Occipital lobe (tissue), 1 donor: ENCODE measurements at regions not wholly inside any gene's neighbourhood (a gene's known extent, or its start where the extent isn't known, plus 50 kb on each side); places are given as distances from the start of the nearest gene placed in this dataset.
"Not testable (repeated sequence)": the region's sequence is repeated elsewhere in the genome, so short reads cannot be mapped to it uniquely, and the experiment has no call there.

Experiments used
- DNase-seq: peaks from one replicate; lab custom pipeline; 2025; lab: John Stamatoyannopoulos, UW

DNA sequence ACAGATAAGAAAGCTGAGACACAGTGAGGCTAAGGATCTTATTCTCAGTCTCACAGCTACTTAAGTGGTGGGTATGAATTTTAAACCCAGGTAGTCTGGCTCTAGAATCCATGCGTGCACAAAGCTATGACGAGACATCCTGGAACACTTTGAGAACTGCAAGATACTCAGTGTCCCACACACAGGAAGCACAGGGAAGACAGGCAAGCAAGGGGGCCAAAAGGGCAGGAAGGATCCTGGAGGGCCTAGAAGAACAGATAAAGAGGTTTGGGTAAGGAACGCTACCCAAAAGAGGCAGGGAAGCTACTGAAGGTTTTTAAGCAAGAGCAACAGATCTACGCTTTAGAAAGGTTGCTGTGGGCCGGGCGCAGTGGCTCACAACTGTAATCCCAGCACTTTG is 99.1 kb upstream of the HES1 start:
- DNase-seq, result no peak

DNA sequence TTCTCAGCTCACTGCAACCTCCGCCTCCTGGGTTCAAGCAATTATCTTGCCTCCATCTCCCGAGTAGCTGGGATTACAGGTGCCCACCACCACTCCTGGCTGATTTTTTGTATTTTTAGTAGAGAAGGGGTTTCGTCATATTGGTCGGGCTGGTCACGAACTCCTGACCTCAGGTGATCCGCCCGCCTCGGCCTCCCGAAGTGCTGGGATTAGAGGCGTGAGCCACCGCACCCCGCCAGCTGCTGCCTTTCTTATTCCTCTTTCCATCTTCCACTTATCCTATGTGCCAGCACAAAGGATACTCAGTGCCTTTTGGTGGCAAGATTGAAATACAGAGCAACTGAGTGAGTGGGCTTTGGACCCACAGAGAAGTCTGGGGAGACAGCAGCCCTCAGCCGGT is 97.6 kb upstream of the HES1 start:
- not testable (repeated sequence) for DNase-seq

DNA sequence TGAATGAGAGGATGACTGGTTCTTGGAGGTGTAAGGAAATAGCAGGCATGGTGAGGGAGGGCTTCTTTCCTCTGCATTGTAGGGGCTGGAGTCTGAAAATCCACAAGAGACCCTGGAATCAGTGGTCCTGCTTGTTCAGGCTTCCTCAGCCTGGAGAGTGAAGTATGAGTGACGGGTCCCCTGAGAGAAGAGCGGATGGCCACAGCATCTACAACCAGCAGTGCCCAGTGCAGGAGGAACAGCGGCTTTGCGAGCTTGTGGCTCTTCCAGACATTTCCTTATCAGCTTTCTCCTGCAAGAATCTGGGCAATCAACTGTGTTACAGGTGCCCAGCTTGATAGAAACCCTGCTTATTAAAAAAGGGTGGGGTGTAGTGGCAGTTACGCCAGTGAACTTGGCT is 97.0 kb upstream of the HES1 start:
- DNase-seq, result no peak

DNA sequence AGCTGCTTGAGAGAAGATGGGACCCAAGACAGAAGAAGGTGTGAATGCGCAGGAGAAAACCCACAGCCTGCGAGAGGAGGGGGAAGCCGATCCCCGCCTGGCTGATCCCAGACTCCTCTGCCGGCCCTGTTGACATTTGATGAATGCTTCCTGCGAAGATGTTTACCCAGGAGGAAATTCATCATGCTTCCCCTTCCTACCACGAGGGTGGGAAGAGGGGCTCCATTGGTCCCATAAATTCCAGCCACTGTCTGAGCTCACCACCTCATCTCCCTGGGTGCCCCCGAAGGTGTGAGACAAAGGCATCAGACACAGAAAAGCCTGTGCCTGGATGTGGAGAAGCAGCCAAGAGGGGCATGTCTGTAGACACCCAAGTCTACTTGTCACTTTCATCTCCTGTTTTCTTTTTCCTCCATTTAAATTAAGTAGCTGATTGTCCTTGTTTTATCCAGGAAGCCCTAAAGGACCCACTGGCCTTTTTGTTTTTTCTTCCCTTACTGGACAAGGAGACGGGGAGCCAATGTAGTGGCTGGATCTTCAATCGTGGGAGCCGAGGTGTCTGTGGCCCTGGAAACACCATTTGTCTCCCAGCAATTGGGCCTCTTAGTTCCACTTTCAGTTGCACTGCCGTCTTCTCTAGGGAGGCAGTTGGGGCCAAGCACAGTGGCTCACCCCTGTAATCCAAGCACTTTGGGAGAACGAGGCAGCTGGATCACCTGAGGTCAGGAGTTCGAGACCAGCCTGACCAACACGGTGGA is 95.3 kb upstream of the HES1 start:
- DNase-seq, result no peak

DNA sequence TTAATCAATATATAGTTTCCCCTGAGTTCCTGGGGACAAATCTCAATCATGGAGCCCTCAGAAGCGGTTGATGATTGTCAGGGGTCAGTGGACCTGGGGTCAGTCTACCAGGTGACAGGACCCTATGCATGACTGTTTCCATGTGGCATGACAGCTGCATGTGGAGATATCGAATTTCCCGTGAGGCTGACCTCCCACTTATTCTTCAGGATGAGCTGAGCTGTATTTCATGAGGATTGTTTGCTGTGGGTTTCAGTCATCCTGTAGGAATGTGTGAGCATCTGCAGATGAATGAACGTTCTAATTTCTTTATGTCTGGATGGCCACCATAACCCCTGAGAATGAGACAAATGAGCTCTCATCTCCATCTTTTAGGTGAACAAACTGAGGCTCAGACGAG is 93.0 kb upstream of the HES1 start:
- DNase-seq, result no peak

DNA sequence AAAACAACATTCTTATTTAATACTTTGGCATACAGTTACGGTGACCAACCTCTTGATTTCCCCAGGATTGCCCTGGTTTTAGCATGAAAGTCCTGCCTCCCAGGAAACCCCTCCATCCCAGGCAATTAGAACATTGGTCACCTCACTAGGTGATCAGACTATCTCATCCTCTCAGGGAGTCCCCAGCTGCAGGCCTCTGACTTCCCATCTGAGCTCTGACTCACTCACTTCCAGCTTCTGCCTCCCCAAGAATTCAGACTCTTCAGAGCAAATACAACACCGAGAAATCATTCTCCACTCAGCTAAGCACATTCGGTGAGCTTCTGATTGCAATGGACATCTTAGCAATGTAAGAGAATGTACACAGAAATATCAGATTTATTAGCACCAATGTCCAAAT is 92.4 kb upstream of the HES1 start:
- no peak for DNase-seq

DNA sequence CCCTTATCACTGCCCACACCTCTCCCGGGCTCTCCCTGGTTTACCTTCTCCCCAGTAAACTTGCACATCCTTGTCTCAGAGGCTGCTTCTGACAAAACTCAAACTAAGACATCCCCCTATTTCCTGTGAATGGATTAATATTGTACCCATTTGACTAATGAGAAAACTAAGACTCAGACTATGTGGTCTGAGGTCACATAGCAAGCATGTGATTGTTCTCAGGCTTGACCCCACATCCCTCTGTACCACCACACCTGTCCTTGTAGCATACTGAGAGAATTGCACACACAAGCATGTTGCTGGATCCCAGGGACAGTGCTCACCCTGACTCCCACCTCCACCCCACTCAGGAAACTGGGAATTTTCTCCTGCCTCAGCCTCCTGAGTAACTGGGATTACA is 90.7 kb upstream of the HES1 start:
- no peak for DNase-seq

DNA sequence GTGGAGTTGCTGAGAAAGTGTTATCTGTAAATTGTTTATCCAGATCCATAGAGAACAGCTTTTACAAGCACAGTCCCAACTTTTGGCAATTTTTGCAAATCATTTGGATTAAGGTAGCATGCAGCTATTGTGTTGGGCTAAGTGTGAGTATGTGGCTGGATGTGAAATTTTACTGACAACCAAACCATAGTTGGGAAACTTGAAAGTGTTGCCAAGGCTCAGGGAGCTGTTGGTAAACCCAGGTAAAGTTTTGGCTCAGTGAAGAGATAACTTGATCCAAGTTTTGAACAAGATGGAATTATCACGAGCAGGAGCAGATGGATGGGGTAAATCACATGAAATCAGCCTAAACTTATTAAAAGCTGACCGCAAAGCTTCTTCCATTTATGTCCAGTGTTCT is 90.0 kb upstream of the HES1 start:
- no peak for DNase-seq

DNA sequence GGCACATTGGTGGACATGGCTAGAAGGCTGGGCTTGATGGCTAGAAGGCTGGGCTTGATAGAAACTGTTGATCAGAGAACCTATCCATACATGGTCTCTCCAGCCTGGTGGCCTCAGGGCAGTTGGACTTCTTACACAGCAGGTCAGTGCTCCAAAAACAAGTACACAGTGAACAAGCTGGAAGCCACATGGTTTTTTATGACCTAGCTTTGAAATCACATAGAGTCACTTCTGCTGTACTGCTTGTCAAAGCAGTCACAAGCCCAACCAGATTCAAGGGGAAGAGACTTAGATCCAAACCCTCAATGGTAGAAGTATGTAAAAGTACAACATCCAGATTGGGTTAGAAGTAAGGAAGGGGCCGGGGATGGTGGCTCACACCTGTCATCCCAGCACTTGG is 89.4 kb upstream of the HES1 start:
- no peak for DNase-seq

DNA sequence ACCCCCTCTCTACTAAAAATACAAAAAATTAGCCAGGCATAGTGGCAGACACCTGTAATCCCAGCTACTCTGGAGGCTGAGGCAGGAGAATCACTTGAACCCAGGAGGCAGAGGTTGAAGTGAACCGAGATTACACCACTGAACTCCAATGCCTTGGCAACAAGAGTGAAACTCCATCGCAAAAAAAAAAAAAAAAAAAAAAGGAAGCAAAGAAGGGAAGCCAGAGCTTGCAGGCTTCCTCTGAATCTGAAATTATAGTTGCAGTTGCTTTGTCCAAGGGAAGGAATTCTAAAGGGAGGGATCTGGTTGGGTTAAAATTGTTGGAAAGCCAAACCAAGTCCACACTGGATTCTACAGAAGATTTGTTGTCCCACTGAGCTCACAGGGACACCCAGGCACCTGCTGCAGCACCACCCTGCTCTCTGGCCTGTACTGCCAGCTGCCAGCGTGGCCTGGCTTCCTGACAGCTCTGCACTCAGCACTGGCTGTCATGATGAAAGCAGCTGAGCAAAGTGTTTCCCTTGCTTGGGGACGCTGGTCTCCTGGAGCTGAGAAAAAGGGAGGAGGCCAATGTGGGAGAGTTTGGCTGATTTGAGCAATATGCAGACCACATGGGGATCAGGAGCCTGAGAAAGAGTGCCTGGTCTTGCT is 88.8 kb upstream of the HES1 start:
- peak; percentile 41 for DNase-seq

DNA sequence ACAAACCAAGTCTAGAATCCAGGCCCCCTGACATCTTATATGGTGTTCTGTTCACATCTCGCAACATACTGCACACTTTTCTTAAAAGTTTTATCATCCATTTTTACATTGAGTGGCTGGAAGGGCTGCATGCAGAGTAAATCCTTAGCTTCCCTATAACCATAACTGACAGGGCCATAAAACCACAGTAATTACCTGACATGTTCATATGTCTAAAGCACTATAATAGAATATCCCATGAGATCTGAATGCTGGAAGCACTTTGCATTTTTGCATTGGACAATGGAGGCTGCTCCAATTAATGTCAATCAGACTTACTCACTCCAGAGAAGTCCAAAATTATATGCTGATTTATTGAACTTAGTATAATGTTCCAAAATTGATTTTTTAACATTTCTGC is 86.6 kb upstream of the HES1 start:
- no peak for DNase-seq

DNA sequence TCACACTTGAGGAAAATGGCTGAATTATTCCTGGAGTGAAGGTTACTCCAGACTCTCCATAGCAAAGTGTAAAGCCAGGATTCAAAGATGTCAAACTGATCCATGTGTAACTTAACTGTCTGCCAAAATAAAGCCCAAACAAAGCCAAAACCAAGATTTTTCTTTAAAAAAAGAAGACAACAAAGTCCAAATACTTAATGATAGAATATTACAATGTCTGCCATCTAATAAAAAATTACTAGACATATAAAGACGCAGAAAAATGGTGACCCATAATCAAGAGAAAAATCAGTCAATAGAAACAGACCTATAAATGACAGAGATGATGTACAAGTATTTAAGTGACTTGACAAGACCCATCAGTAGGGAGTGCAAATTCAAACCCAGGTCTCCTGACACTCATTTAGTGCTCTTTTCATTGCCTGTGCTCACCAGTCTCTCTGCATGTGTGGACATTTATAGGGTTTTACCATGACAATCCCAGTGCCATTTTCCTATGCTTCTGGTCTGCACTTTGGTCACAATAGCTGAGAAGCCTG is 85.1 kb upstream of the HES1 start:
- DNase-seq, result no peak

DNA sequence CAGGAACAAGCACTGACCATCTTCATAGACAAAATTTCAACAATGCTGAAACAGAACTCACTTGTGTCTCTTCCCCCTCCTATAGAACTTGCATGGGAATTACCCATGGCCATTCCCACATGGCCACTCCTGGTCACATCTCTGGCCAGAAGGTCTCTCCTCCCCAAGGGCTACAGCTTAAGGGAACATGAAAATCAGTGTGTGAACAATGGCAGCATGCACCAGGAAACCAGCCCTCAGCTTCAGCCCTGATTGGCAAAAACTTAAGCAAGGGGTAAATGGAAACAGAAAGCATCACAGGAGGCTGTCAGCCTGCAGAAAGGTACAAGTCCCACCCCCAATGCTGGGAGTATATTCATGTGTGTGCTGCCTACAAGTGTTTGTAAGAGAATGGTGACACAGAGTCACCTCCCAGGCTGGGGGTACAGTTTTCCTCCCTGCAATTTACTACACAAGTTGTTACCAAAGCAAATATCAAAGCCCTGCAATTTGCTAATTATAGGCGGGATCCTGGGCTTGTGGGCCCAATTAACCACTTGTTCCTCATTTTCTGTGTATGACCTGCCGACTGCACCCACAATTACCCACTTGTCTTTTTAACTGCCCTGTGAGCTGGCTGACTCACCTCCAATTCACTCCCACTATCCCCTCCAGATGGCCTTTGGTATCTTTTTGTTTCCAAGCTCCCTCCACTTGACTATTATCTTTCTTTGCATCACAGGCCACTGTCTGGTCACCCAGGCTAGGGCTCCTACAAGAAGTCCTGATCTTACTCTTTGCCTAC is 84.4 kb upstream of the HES1 start:
- DNase-seq, result no peak

DNA sequence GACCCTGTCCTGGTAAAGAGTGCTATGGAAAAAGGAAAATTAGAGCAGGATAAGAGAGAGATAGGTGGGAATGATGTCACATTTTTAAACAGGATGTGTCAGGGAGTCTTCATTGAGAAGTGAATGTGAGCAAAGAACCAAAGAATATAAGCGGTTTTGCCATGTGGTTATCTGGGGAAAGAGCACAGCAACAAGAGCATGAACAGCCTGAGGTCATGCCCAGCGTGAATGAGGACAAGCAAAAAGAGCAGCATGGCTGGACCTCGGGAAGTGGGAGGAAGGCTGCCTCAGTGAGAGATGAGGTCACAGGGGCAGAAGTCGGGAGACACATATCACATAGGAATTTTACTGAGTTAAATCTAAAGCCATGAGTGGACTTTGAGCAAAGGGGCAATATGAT is 82.8 kb upstream of the HES1 start:
- no peak for DNase-seq

DNA sequence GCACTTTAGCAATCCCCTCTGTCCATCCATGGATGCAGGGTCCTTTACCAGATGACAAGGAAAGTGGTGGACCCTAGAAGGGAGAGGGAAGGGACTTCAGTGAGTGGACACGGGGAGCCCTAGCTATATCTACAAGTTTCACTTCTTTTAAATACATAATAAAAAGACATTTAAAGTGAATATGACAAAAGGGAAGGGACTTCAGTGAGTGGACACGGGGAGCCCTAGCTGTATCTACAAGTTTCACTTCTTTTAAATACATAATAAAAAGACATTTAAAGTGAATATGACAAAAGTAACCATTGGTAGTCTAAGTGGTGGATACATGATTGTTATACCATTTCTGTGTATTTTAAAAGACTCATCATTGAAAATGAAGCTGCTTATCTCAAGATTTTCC is 81.9 kb upstream of the HES1 start:
- no peak for DNase-seq

DNA sequence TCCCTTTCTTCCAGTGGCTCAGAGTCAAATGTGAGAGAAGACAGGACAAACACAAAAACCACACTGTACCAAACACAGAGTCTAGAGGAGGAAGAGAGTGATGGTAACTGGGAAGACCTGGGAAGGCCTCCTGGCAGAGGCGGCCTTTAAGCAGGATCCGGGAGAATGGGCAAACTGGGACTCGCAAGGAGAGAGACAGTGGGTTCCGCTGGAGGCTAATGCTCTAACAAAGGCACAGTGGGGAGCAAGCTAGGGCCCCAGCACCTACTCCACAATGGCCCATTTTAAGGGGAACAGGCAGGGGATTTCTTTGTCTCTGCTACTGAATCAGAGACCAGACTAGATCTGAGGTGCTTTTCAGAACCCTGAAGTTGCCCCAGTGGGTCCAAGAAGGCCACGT is 81.4 kb upstream of the HES1 start:
- DNase-seq, result no peak

DNA sequence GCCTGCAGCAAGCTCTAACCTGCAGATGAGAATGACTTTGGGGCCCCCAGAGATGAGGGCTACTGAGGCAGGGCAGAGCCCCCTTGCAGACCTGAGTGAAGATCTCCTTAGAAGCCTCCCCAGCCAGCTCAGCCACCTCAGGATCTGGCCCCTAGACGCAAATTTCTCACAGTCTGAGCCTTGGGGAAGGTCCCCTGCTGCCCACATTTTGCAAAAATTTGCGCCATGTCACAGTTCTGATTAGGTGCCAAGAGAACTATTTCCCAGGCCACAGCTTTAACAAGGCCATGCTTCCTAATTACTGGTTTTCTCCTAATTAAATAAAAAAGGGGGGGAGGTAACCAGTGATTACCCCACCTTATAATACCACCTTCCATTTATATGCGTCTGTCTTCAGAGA is 81.0 kb upstream of the HES1 start:
- DNase-seq, result no peak

DNA sequence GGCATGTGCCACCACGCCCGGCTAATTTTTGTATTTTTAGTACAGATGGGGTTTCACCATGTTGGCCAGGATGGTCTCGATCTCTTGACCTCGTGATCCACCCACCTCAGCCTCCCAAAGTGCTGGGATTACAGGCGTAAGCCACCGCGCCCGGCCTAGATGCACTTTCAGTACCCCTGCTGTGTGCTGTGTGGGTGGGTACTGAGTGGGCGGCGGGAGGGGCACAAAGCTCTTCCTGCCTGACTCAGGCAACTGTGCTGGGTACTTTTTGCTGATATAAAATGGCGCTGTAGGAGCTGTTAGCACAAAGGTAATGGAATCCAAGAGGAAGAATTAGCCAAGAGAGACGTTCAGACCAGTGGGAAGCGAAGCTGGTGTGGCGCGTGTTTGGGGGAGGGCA is 79.6 kb upstream of the HES1 start:
- not testable (repeated sequence) for DNase-seq

DNA sequence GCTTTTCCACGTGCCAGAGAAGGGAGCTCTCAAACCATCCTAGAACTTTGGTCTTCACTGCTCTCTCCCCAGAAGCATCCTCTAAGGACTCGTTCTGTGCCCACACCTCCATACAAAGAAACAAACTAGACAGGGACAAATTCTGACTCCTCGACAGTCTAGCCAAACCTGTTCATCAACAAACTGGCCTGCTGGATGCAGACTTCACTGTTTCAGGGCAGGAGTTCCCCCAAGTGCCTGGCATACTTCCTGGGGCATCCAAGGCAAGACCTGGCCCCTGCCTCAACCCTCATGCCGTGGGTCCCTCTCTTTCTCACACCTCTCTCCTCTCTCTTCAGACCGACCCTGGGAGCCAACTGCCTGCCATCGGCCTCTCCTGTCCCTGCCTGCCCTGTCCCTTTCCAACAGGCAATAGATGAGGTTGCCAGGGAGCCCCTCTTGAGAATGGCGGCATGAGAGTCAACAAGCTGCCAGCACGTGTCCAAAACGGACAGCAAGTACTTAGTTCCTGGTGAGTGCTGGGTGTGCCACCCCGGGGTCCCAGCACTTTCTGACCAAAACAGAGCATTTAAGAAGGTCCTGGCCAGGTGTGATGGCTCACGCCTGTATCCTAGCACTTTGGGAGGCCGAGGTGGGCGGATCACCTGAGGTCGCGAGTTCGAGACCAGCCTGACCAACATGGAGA is 79.1 kb upstream of the HES1 start:
- DNase-seq, result no peak

DNA sequence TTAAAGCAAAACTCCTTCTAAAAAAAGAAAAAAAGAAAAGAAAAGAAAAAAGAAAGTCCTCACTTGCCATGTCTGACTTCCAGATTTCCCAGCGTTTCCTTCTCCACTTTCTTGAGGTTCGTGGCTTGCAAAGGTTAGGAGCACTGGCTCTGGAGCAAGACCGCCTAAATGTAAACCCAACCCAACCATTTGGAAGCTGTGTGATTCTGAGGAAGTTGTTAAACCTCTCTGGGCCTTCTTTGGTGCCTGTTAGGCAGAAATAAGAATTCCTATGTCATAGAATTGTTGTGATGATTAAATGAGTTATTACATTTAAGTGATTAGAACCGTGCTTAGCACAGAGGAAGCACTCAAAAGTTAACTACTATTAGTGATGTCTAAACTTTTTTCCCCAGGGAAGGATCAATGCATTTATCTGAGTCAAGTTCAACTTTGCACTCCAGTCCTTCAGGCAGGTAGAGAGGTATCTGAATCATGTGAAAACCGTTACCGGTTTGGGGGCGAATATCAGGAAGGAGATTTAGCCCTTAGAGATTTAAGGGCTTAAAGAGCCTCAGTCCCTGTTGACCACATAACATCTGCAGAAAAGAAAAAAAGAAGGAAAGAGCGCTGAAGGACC is 78.3 kb upstream of the HES1 start:
- no peak for DNase-seq

DNA sequence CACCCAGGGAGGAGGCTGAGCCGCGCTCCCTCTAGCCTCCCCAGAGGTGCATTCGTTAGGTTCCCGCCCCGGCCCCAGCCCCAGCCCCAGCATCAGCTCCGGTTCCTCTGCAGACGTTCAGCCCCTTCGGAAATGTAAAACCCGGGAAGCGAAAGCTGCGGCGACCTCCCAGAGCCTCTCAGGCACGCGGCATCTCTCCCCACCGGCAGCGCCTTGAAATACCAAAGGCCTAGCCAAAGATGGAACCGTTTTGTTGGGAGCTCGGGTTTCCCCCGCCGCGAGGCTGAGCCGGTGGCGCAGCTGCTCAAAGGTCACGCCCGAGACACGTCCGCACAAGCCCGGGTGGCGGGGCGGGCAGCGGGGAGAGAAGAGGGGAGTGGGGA is 77.8 kb upstream of the HES1 start:
- no peak for DNase-seq

DNA sequence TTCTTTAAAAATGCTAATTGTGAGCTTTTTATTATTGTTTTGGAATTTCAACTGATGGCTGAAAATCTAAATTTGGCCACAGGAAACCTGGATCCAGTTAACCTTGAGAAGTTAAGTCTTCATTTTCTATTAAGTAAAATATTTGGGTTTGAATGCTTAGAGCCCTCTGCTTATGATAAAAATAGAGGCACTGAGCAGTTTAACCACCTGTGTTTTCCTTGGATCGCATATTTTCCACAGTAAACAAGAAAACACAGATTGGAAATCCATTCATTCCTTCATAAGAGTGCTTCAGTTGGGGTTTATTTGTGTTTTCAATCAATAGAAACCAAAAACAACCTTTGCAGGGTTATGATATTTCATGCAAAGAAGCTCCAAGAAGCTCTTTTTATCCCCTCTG is 77.2 kb upstream of the HES1 start:
- DNase-seq, result no peak
